Endodermal cell (in vitro differentiated cells): ENCODE measurements at regions not wholly inside any gene's neighbourhood (a gene's known extent, or its start where the extent isn't known, plus 50 kb on each side); places are given as distances from the start of the nearest gene placed in this dataset.

ENCODE experiments used
- DNase-seq: peaks from one replicate; pipeline ENCODE4 v3.0.0-alpha.2; 2017
- H3K27ac ChIP-seq: 2 replicates; pipeline ENCODE4 v1.5.1; 2013; ENCODE audit warnings: mild to moderate bottlenecking, low read depth, low read length, moderate library complexity
- H3K27me3 ChIP-seq: 2 replicates; pipeline ENCODE4 v1.6.1; 2013; ENCODE audit warnings: mild to moderate bottlenecking, low read length, moderate library complexity; ENCODE audit not compliant: insufficient read depth, control insufficient read depth, poor library complexity, severe bottlenecking
- H3K36me3 ChIP-seq: 2 replicates; pipeline ENCODE4 v1.7.0; 2013; ENCODE audit warnings: mild to moderate bottlenecking, low read length, moderate library complexity; ENCODE audit not compliant: control insufficient read depth, insufficient read depth
- H3K4me1 ChIP-seq: one replicate; pipeline ENCODE4 v1.7.0; 2013; ENCODE audit warnings: low read length; ENCODE audit not compliant: control insufficient read depth, insufficient read depth
- H3K4me3 ChIP-seq: 2 replicates; pipeline ENCODE4 v1.5.1; 2013; ENCODE audit warnings: mild to moderate bottlenecking, low read length, moderate library complexity
- H3K9ac ChIP-seq: 2 replicates; pipeline ENCODE4 v1.6.1; 2013; ENCODE audit warnings: mild to moderate bottlenecking, low read length, moderate library complexity; ENCODE audit not compliant: poor library complexity, severe bottlenecking; ENCODE audit errors: extremely low read depth
- H3K9me3 ChIP-seq: 2 replicates; pipeline ENCODE4 v1.6.1; 2013; ENCODE audit warnings: mild to moderate bottlenecking, low read length, moderate library complexity; ENCODE audit not compliant: control insufficient read depth
- H3K27ac Mint-ChIP-seq: 2 replicates; pipeline ENCODE4 v1.8.0; 2020; ENCODE audit warnings: mixed read lengths
- H3K27me3 Mint-ChIP-seq: 2 replicates; pipeline ENCODE4 v1.8.0; 2021; ENCODE audit warnings: mild to moderate bottlenecking, mixed read lengths; ENCODE audit not compliant: insufficient read depth
- H3K36me3 Mint-ChIP-seq: 2 replicates; pipeline ENCODE4 v1.8.0; 2020; ENCODE audit warnings: low read depth, mixed read lengths
- H3K4me1 Mint-ChIP-seq: 2 replicates; pipeline ENCODE4 v1.8.0; 2020; ENCODE audit warnings: mixed read lengths
- H3K4me3 Mint-ChIP-seq: 2 replicates; pipeline ENCODE4 v1.8.0; 2020; ENCODE audit warnings: mild to moderate bottlenecking, moderate library complexity, mixed read lengths
- H3K9me3 Mint-ChIP-seq: 2 replicates; pipeline ENCODE4 v1.8.0; 2020; ENCODE audit warnings: mild to moderate bottlenecking, mixed read lengths
- CTCF ChIP-seq: fragments of 200-600 bp; sonication (generic); conservative IDR thresholded peaks from 2 replicates; pipeline ENCODE4 v1.5.0; 2021; ENCODE audit warnings: antibody characterized with exemption, mild to moderate bottlenecking
- WGBS, 2 experiments: methylation state at CpG; one replicate each; pipeline versions ENCODE4 v1.1.5 to v1.1.7; 2013; ENCODE audit warnings: missing lambda C conversion rate in 2 of 2, mixed read lengths in 1 of 2; ENCODE audit not compliant: insufficient coverage in 1 of 2, insufficient read length in 1 of 2; 5-methylcytosine and 5-hydroxymethylcytosine counted together

DNA sequence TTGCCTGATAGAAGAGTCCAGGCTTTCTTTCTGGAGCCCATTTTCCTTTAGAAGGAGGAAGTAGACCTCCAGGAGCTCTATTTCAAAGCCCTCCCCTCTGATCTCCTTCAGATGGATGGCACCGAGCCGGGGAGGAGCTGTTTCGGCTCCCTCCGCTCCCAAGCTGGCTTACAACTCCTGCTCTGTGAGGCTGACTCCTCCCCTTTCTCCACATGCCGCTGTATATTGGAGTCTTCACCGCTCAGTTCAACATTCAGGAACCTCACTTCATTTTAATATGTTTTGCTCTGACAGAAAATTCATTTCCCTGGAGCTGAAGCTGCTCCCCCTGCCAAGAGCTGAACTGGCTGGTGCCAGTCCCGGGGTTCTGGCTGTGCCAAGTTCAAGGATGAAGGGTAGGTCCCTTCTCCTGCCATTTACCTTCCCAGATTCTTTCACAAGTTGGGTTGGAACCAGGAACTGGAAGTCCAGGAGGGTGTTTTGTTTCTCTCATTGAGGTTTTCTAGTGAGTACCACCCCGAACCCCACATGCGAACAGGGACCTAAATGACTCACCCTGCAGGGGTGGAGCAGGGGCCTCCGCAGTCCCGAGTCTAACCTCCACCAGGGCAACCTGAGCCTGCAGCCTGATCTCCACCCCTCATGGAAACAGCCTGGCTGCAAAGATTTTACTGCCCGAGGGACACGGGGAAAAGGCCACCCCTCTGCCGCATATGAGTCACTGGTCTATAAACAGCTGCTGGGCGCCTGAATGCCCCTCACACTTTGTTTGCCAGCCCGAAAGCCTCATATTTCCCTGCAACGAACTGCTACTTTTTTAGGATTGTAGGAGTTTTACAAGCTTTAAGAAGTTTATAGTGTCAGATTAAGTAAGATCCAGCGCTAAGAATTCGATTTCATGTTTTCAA, 68.6 kb upstream of the FOXA2 start:
- Histone ChIP-seq H3K27me3 (no peaks in the 10 kb centered on the region), H3K9ac (no peak overlapping the region), H3K9me3 (no peaks in the 10 kb centered on the region), H3K27ac (no peak overlapping the region), H3K36me3 (no peaks in the 10 kb centered on the region), H3K4me3 (no peak overlapping the region), H3K4me1 (no peaks in the 10 kb centered on the region)
- Mint-ChIP-seq H3K4me1 (peaks cover 29% of the 10 kb centered on the region), H3K4me3 (no peak overlapping the region), H3K27ac (no peak overlapping the region), H3K36me3 (no peaks in the 10 kb centered on the region), H3K27me3 (peaks cover 3% of the 10 kb centered on the region), H3K9me3 (peaks cover 8% of the 10 kb centered on the region)
- no peak for TF ChIP-seq CTCF
- 63 to 73% methylated on average over 8 to 19 of the region's 19 CpGs for WGBS, 2 experiments
- DNase-seq = peak; percentile 76

DNA sequence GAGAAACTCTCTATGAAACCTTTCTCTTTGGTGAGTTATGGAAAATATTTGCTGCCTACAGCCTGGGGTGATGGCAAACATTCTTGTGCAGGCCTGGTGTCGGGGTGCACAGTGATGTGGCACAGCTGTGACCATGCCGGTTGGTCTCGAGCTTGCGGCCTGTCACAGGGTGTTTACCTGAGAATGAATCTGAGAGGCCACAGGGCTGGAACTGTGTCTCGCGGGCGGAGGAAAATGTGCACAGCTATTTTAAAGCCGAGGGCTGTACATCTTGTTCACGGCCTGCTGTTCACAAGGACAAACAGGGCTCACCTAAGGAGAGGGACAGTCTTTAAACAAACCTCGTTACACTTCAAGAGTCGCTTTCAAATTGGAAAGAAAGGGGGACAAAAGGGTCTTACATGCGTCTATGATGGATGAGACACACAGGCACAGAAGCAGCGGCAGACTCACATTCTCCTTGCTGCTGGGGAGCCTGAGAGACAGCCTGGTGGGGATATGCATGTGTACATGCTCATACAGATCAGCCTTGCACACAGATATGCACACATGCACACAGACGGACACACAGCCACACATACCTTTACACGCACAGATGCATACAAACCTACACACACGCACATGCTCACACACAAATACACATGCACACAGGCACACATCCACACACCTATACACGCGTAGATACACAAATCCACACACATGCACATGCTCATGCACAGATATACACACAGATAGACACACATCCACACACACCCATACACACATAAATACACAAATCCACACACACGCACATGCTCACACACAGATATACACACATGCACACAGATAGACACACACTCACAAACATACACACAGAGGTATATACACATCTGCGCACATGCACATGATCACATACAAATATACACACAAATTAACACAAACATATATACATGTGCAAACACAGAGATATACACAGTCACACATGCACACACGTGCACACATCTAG, 69.6 kb upstream of the FOXA2 start:
- H3K36me3 ChIP-seq = no peaks in the 10 kb centered on the region
- no peak overlapping the region for H3K4me3 Mint-ChIP-seq
- H3K4me3 ChIP-seq = no peak overlapping the region
- peaks cover 3% of the 10 kb centered on the region for H3K4me1 ChIP-seq
- 84 to 92% methylated on average over 20 to 21 of the region's 21 CpGs for WGBS, 2 experiments
- no peak for DNase-seq
- no peak for TF ChIP-seq CTCF
- H3K27me3 Mint-ChIP-seq = peaks cover 3% of the 10 kb centered on the region
- H3K27ac Mint-ChIP-seq = no peak overlapping the region
- no peaks in the 10 kb centered on the region for H3K36me3 Mint-ChIP-seq
- H3K9me3 ChIP-seq = no peaks in the 10 kb centered on the region
- H3K9me3 Mint-ChIP-seq = peaks cover 8% of the 10 kb centered on the region
- no peak overlapping the region for H3K27ac ChIP-seq
- no peaks in the 10 kb centered on the region for H3K27me3 ChIP-seq
- H3K4me1 Mint-ChIP-seq = peaks cover 33% of the 10 kb centered on the region
- H3K9ac ChIP-seq = no peak overlapping the region

DNA sequence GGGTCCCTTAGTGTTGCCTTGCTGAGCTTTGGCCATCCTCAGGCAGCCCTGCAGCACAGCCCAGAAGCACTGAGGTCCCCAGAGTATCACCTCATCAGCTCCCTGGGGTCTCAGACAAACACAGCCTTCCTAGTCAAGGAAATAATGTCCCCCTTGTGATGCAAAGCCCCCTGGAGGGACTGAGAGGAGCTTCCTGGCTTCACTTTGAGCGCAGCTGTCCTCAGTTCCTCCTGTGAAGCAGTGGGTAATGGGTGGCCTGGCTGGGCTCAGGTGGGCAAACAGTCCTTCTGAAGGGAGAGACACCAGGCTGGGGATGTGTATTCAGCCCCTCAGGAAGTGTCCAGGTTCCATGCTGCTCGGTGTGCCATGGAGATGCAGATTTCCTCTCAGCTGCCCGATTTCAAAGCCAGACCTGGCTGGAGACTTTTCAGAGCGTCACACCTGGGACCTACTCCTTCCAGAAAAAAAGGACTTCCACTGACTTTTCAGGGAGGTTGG, 79.2 kb upstream of the FOXA2 start:
- TF ChIP-seq CTCF = peak; percentile 21
- DNase-seq = peak; percentile 94
- peak overlapping the region; percentile 91 for H3K27ac Mint-ChIP-seq

More for the DNA sequence above, 79.2 kb upstream of the FOXA2 start:
- H3K4me3 Mint-ChIP-seq = peak overlapping the region; percentile 24
- H3K9me3 ChIP-seq = peaks cover 38% of the 10 kb centered on the region
- no peak overlapping the region for H3K9ac ChIP-seq
- peaks cover 4% of the 10 kb centered on the region for H3K36me3 Mint-ChIP-seq
- WGBS, 2 experiments = 23 to 36% methylated on average over 3 to 4 of the region's 4 CpGs
- no peak overlapping the region for H3K27ac ChIP-seq
- H3K4me1 Mint-ChIP-seq = peaks cover 42% of the 10 kb centered on the region
- H3K27me3 Mint-ChIP-seq = no peaks in the 10 kb centered on the region
- H3K9me3 Mint-ChIP-seq = peaks cover 40% of the 10 kb centered on the region
- H3K27me3 ChIP-seq = no peaks in the 10 kb centered on the region
- H3K4me3 ChIP-seq = peak overlapping the region; percentile 34
- H3K36me3 ChIP-seq = no peaks in the 10 kb centered on the region
- peaks cover 11% of the 10 kb centered on the region for H3K4me1 ChIP-seq
